SJCRH30 (cell line): ENCODE measurements at regions not wholly inside any gene's neighbourhood (a gene's known extent, or its start where the extent isn't known, plus 50 kb on each side); places are given as distances from the start of the nearest gene placed in this dataset.

ENCODE experiments used
- DNase-seq, 2 experiments: peaks; one replicate each; pipeline ENCODE4 v3.0.0-alpha.2; 2015 to 2020
- H3K27ac ChIP-seq: fragments of 250-450 bp; sonication (Bioruptor Pico); 2 replicates; pipeline ENCODE4 v1.5.1; 2020; ENCODE audit warnings: mild to moderate bottlenecking, moderate library complexity
- H3K27me3 ChIP-seq: fragments of 250-450 bp; sonication (Bioruptor Pico); 2 replicates; pipeline ENCODE4 v1.5.1; 2020; ENCODE audit warnings: mild to moderate bottlenecking, moderate library complexity
- H3K36me3 ChIP-seq: fragments of 250-450 bp; sonication (Bioruptor Pico); 2 replicates; pipeline ENCODE4 v1.5.1; 2020; ENCODE audit warnings: mild to moderate bottlenecking, moderate library complexity
- H3K4me1 ChIP-seq: fragments of 250-450 bp; sonication (Bioruptor Pico); 2 replicates; pipeline ENCODE4 v1.5.1; 2020; ENCODE audit warnings: mild to moderate bottlenecking, moderate library complexity
- H3K4me3 ChIP-seq: fragments of 250-450 bp; sonication (Bioruptor Pico); 2 replicates; pipeline ENCODE4 v1.5.1; 2020; ENCODE audit warnings: mild to moderate bottlenecking, moderate library complexity
- H3K9me3 ChIP-seq: fragments of 250-450 bp; sonication (Bioruptor Pico); replicated peaks from 2 replicates; pipeline ENCODE4 v1.5.1; 2020; ENCODE audit warnings: mild to moderate bottlenecking, moderate library complexity

DNA sequence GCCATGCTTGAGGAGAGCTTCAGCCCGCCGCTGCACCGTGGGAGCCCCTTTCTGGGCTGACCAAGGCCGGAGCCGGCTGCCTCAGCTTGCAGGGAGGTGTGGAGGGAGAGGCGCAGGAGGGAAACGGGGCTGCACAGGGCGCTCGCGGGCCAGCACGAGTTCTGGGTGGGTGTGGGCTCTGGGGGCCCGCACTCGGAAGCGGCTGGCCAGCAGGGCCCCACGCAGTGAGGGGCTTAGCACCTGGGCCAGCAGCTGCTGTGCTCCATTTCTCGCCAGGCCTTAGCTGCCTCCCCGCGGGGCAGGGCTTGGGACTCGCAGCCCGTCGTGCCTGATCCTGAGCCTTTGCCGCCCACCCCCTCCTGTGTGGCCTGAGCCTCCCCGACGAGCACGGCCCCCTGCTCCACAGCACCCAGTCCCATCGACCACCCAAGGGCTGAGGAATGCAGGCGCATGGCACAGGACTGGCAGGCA lies 1554.0 kb downstream of the KCNT2 start:
- no peaks in the 10 kb centered on the region for H3K9me3 ChIP-seq
- H3K4me1 ChIP-seq, result no peaks in the 10 kb centered on the region
- no peak overlapping the region for H3K4me3 ChIP-seq
- H3K27ac ChIP-seq, result no peak overlapping the region
- DNase-seq, result no peak
- H3K36me3 ChIP-seq, result no peaks in the 10 kb centered on the region
- no peaks in the 10 kb centered on the region for H3K27me3 ChIP-seq

DNA sequence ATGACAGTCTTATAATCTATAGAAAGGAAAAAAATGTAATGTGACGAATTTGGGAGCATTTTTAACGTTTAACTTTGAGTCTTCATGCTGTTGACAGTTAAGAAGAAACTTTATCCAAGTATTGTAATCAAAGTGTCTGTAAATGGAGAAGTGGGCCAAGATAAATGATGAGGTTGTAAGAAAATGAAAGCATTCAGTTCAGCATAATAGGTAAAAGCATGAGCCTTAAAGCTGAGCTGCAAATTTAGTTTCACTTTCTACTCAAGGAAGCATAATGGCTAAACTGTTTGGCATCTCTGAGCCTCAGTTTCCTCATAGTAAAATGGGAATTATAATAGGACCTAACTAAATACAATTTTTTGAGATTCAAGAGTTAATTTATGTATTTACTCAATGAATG lies 1554.8 kb downstream of the KCNT2 start:
- no peak for DNase-seq
- Histone ChIP-seq H3K27ac (no peak overlapping the region), H3K36me3 (no peaks in the 10 kb centered on the region), H3K9me3 (no peaks in the 10 kb centered on the region), H3K4me3 (no peak overlapping the region), H3K4me1 (no peaks in the 10 kb centered on the region), H3K27me3 (no peaks in the 10 kb centered on the region)

DNA sequence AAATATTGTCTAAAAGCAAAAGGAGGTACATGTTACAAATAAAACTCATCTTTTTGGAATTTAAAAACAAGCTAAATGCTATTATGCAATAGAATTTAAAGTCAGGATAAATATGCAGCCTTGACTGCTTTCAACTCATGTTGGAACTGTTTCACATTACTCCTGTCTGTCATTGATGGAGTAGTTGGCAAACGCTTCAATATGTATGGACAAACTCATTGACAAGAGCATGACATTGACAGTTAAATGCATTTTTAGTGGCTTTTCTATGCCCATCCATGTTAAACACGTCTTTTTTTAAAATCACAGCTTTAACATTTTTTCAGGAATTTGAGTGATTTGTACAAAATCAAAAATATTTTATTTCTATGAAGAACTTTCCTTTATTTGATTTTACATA lies 1560.5 kb downstream of the KCNT2 start:
- Histone ChIP-seq H3K4me3 (no peak overlapping the region), H3K27ac (no peak overlapping the region), H3K4me1 (no peaks in the 10 kb centered on the region), H3K27me3 (no peaks in the 10 kb centered on the region), H3K36me3 (no peaks in the 10 kb centered on the region), H3K9me3 (no peaks in the 10 kb centered on the region)
- DNase-seq, result no peak

DNA sequence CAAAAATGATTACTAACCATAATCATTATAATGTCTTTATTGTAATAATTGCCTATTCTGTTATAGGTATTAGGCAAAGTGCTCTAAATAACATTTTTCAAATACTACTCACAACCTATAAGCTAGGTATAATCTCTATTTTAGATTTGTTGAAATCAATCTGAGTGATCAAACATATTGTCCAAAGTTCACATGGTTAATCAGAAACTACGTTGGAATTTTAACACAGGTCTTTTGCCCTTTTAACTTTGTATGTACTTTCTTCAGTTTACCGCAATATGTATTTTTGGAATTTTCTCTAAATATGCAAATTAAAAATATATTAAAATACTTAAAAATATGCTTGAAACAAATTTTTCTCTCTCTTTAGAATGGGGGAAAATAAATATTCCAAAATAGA lies 1563.2 kb downstream of the KCNT2 start:
- DNase-seq, result no peak
- no peaks in the 10 kb centered on the region for H3K9me3 ChIP-seq
- H3K27me3 ChIP-seq, result no peaks in the 10 kb centered on the region
- H3K36me3 ChIP-seq, result no peaks in the 10 kb centered on the region
- no peak overlapping the region for H3K4me3 ChIP-seq
- H3K4me1 ChIP-seq, result no peaks in the 10 kb centered on the region
- no peak overlapping the region for H3K27ac ChIP-seq

DNA sequence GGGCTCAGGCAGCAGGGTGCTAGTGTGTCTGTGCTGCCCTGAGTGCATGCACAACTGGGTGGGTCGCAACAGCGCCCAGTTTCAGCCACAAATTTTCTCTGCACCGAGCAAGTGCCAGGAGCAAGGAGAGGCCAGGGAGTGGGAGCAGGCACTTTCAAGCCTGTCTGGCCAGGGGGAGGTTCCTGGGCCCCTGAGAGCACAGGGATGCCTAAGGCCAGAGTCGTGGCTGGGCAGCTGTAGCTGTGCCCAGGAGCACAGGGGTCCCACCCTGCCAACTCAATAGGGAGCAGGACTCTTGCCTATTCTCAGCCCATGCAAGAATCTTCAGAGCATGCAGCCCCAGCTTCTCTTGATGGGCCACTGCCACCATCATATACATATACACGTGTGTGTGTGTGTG lies 1577.4 kb downstream of the KCNT2 start:
- Histone ChIP-seq H3K27ac (no peak overlapping the region), H3K36me3 (no peaks in the 10 kb centered on the region), H3K27me3 (no peaks in the 10 kb centered on the region), H3K9me3 (no peaks in the 10 kb centered on the region), H3K4me3 (no peak overlapping the region), H3K4me1 (no peaks in the 10 kb centered on the region)
- DNase-seq, result no peak

DNA sequence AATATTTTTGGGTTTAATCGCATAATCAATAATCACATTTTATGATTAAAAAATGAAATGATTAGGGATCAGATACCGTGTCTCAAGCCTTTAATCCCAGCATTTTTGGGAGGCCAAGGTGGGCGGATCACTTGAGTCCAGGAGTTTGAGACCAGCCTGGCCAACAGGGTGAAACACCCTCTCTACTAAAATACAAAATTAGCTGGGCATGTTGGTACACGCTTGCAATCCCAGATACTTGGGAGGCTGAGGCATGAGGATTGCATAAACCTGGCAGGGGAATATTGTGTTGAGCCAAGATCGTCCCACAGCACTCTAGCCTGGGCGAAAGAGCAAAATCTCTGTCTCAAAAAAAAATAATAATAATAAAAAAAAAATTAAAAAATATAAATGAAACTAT lies 1581.4 kb downstream of the KCNT2 start:
- no peak for DNase-seq
- no peak overlapping the region for H3K4me3 ChIP-seq
- H3K27ac ChIP-seq, result no peak overlapping the region
- no peaks in the 10 kb centered on the region for H3K27me3 ChIP-seq
- no peaks in the 10 kb centered on the region for H3K9me3 ChIP-seq
- H3K4me1 ChIP-seq, result no peaks in the 10 kb centered on the region
- H3K36me3 ChIP-seq, result no peaks in the 10 kb centered on the region

DNA sequence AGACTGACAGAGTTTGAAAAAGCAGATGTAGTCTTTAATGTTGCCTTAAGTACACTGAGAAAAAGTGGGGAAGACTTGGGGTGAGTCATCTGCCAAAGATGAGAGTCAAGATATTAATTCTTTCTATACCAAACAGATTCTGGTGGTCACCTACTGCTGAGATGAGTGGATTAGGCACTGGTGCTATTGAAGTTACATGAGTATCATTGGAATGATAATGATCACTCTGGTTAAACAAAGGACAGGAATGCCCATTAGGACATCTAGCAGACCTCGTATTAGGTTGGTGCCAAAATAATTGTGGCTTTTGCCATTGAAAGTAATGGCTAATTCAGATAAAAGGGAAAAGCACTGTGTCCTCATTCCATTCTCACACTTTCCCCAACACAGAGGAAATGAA lies 1588.9 kb downstream of the KCNT2 start:
- Histone ChIP-seq H3K27me3 (no peaks in the 10 kb centered on the region), H3K4me3 (no peak overlapping the region), H3K27ac (no peak overlapping the region), H3K36me3 (no peaks in the 10 kb centered on the region), H3K4me1 (no peaks in the 10 kb centered on the region), H3K9me3 (no peaks in the 10 kb centered on the region)
- no peak for DNase-seq

DNA sequence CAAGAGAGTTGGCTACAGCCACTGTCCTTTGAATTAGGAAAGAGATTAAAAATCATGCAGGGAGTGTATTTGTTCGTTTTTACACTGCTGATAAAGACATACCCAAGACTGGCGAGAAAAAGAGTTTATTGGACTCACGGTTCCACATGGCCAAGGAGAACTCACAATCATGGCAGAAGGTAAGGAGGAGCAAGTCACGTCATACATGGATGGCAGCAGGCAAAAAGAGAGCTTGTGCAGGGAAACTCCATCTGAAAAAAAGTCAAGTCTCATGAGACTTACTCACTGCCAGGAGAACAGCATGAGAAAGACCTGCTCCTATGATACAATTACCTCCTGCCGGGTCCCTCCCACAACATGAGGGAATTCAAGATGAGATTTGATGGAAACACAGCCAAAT lies 1595.2 kb downstream of the KCNT2 start:
- DNase-seq, result no peak
- no peaks in the 10 kb centered on the region for H3K9me3 ChIP-seq
- no peaks in the 10 kb centered on the region for H3K27me3 ChIP-seq
- no peaks in the 10 kb centered on the region for H3K36me3 ChIP-seq
- no peak overlapping the region for H3K4me3 ChIP-seq
- no peaks in the 10 kb centered on the region for H3K4me1 ChIP-seq
- no peak overlapping the region for H3K27ac ChIP-seq

DNA sequence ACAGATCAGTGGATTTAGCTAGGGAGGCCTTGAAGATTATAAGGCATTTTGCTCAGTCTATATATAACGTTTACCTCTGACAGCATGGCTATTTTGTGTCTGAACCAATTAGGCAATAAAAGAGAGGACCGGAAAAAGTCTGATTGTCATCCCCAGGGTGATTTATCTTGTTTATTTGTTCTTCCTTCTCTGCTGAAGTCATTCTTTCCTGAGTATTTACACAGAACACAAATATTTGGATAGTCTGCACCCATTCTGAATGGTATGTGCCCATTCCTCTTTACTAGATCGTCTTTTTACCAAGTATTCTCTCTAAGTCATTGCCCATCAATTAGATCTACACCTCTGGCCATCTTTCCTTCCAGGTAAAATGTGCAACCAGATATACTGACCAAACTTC lies 1602.9 kb downstream of the KCNT2 start:
- H3K4me1 ChIP-seq, result no peaks in the 10 kb centered on the region
- H3K4me3 ChIP-seq, result no peak overlapping the region
- no peak overlapping the region for H3K27ac ChIP-seq
- no peaks in the 10 kb centered on the region for H3K9me3 ChIP-seq
- DNase-seq, result no peak
- no peaks in the 10 kb centered on the region for H3K27me3 ChIP-seq
- H3K36me3 ChIP-seq, result no peaks in the 10 kb centered on the region

DNA sequence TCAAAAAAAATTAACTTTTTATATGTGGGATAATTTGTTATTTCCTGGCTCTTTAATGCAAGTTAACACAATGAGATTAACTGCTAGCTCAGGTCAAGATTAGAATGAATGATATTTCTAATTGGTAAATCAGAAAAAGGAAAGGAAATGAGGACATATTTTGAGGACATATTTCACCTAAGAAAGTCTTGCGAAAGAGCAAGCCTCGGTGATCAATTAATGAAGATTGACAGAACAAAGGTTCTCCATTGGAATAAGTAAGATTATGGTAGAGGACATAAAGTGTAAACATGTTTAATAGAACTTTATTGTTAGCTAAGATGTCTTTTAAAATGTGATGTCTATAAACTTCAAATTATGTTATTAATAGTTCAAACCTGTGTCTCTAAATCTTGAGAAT lies 1617.8 kb downstream of the KCNT2 start:
- Histone ChIP-seq H3K4me3 (no peak overlapping the region), H3K27ac (no peak overlapping the region), H3K4me1 (peaks cover 9% of the 10 kb centered on the region), H3K36me3 (no peaks in the 10 kb centered on the region), H3K27me3 (no peaks in the 10 kb centered on the region), H3K9me3 (no peaks in the 10 kb centered on the region)
- no peak for DNase-seq

DNA sequence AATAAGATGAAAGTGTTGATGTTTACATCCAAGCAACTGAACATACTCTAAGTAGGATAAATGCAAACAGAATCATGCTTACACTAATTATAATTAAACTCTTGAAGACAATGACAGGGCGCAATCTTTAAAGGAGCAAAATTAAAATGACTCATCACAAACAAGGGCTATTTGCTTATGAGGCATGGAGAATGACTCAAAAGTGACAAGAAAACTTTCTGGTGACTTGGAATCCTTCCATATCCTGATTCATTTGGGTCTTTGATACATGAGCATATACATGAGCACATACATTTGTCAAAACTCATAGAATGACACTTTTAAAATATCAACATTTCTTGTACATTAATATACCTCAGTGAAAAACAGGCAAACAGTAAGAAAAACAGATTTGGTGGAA lies 1632.3 kb downstream of the KCNT2 start:
- Histone ChIP-seq H3K36me3 (no peaks in the 10 kb centered on the region), H3K9me3 (no peaks in the 10 kb centered on the region), H3K4me1 (peaks cover 3% of the 10 kb centered on the region; the same call in 1 of the 2 replicates), H3K27me3 (no peaks in the 10 kb centered on the region), H3K4me3 (no peak overlapping the region), H3K27ac (no peak overlapping the region)
- DNase-seq, result no peak

DNA sequence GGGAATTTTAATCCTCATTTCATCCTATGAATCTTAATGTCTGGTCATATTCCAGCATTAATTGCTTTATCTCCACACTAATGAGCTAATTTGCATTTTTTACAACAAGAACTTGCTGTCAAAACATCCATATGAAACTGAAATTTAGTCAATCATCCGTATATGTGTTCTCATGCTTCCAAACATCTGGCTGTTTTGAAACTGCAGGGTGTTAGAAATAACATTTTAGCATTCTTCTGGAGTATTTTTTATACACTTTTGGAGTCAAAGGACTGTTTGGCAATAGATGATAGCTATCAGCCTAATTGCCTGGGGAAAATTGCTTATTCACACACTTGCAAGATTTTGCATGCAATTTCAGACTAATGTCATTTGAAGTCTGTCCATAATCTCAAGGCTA lies 1639.3 kb downstream of the KCNT2 start:
- no peaks in the 10 kb centered on the region for H3K9me3 ChIP-seq
- no peaks in the 10 kb centered on the region for H3K27me3 ChIP-seq
- H3K4me1 ChIP-seq, result no peaks in the 10 kb centered on the region
- no peak for DNase-seq
- H3K27ac ChIP-seq, result no peak overlapping the region
- no peak overlapping the region for H3K4me3 ChIP-seq
- no peaks in the 10 kb centered on the region for H3K36me3 ChIP-seq

DNA sequence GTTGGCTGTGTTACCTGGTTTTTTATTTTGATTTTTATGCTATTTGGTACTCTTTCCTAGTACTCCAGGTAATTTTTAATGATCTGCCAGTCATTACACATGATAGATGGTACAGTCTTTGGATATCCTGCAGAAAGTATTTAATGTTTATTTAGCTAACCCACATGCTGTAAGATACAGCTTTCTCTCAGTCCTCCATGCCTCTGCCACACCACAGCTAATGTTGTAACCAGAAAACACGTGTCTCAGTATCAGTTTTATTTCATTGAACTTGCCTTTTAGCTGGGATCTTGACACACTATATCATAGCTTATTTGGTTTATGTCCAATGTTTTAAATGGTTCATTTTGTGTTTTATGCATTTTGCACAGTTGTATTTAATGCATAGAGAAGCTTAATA lies 1648.4 kb downstream of the KCNT2 start:
- DNase-seq, result no peak
- Histone ChIP-seq H3K4me3 (no peak overlapping the region), H3K9me3 (no peaks in the 10 kb centered on the region)

DNA sequence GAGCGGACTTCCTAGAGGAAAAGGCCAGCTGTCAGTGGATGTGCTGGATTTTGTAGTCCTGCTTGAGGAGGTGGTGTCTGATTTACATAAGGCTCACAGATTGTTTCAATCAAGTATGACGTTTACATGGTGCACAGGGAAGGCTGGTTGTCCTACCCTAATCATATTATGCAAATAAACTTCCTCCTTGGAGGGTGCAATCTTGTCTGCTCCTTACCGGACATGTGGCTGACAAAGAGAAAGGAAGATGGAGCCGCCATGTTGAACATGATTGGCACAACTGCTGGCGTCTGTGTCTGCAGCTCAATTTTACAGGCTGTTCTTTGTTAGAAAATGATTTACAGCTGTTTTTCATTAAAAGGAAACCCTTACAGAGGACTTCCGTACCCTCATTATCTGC lies 1656.1 kb downstream of the KCNT2 start:
- Histone ChIP-seq H3K4me1 (no peaks in the 10 kb centered on the region), H3K9me3 (no peaks in the 10 kb centered on the region), H3K36me3 (no peaks in the 10 kb centered on the region), H3K4me3 (no peak overlapping the region), H3K27me3 (no peaks in the 10 kb centered on the region), H3K27ac (no peak overlapping the region)
- no peak for DNase-seq

More for the DNA sequence above, 1648.4 kb downstream of the KCNT2 start:
- H3K27me3 ChIP-seq, result no peaks in the 10 kb centered on the region
- H3K4me1 ChIP-seq, result no peaks in the 10 kb centered on the region
- no peak overlapping the region for H3K27ac ChIP-seq
- H3K36me3 ChIP-seq, result no peaks in the 10 kb centered on the region

DNA sequence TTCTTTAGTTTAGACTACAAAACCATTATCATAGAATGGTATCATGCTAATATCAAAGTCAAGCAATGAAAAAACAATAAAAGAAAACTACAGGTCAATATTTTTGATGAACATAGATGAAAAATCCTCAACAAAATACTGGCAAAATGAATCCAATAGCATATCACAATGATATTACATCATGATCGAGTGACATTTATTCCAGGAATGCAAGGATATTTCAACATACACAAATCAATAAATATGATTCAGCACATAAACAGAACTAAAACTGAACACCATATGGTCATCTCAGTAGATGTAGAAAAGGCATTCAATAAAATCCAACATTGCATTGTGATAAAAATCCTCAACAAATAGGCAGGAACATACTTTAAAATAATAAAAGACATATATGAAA lies 1657.7 kb downstream of the KCNT2 start:
- no peak for DNase-seq
- Histone ChIP-seq H3K27ac (no peak overlapping the region), H3K9me3 (no peaks in the 10 kb centered on the region)

DNA sequence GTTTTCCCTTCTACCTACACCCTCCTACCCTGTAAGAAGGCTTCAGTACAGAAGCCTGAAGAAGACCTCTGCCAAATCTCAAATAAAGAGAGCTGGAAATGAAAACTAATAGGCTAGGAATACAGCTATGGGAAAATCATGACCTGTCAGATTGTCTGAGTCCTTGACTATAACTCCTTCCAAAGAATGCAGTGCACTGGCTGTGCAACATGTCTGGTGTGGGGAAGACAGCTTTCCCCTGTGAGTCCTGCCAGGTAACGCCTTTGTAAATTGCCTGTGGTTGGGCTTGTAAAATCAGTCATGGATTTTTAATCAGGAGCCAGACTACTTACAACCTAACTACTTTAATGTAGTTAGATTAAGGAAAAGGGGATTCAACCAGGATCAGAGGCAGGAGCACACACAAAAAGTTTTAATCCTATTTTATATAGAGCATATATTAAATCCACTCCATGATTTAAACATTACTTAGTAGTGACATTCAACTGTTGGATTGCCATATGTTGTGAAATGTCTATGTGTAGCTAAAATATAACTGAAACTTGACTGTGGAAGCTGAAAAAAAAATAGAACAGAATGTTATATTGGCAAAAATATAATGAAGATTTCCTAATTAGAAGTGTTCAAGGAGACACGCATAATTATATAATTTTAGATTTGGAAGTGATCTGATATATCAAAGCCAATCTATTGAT lies 1667.8 kb downstream of the KCNT2 start:
- H3K4me1 ChIP-seq, result no peaks in the 10 kb centered on the region
- H3K27me3 ChIP-seq, result no peaks in the 10 kb centered on the region
- no peaks in the 10 kb centered on the region for H3K36me3 ChIP-seq
- H3K4me3 ChIP-seq, result no peak overlapping the region
- no peak for DNase-seq
- H3K9me3 ChIP-seq, result no peaks in the 10 kb centered on the region
- H3K27ac ChIP-seq, result no peak overlapping the region

More for the DNA sequence above, 1657.7 kb downstream of the KCNT2 start:
- no peaks in the 10 kb centered on the region for H3K36me3 ChIP-seq
- no peak overlapping the region for H3K4me3 ChIP-seq
- no peaks in the 10 kb centered on the region for H3K4me1 ChIP-seq
- H3K27me3 ChIP-seq, result no peaks in the 10 kb centered on the region
